HepG2 (cell line): ENCODE measurements at regions not wholly inside any gene's neighbourhood (a gene's known extent, or its start where the extent isn't known, plus 50 kb on each side); places are given as distances from the start of the nearest gene placed in this dataset.

Experiments used
- DR1 ChIP-seq: sonication (generic); formaldehyde crosslinking; IDR thresholded peaks from 2 replicates; pipeline ENCODE4 v1.8.0; 2021; ENCODE audit warnings: mild to moderate bottlenecking, missing genetic modification reagents, inconsistent platforms
- HIVEP1 ChIP-seq: sonication (generic); formaldehyde crosslinking; IDR thresholded peaks from 2 replicates; pipeline ENCODE4 v1.4.0; 2020; ENCODE audit warnings: mild to moderate bottlenecking, missing genetic modification reagents
- IRX3 ChIP-seq: sonication (generic); formaldehyde crosslinking; IDR thresholded peaks from 2 replicates; pipeline ENCODE4 v1.8.1; 2023; ENCODE audit warnings: mild to moderate bottlenecking, low read depth, missing genetic modification reagents, borderline replicate concordance
- SIX1 ChIP-seq: sonication (generic); formaldehyde crosslinking; IDR thresholded peaks from 2 replicates; pipeline ENCODE4 v1.4.0; 2020; ENCODE audit warnings: missing genetic modification reagents, borderline replicate concordance
- SMC3 ChIP-seq: IDR thresholded peaks from 2 replicates; pipeline ENCODE4 v1.6.1; 2011; ENCODE audit warnings: low read length, improper control_type of control experiment
- XRCC5 ChIP-seq: fragments of 200-400 bp; formaldehyde crosslinking; optimal IDR thresholded peaks from 2 replicates; pipeline ENCODE3; 2017; ENCODE audit warnings: mild to moderate bottlenecking, low read length
- ZNF383 ChIP-seq: sonication (generic); formaldehyde crosslinking; IDR thresholded peaks from 2 replicates; pipeline ENCODE4 v1.4.0; 2020; ENCODE audit warnings: missing genetic modification reagents, mild to moderate bottlenecking, borderline replicate concordance
- ZNF510 ChIP-seq: sonication (generic); formaldehyde crosslinking; IDR thresholded peaks from 2 replicates; pipeline ENCODE4 v1.4.0; 2020; ENCODE audit warnings: low read depth, mild to moderate bottlenecking, missing genetic modification reagents
- TF ChIP-seq, protein P1 (sequence below): sonication (generic); formaldehyde crosslinking; IDR thresholded peaks from 2 replicates; pipeline ENCODE4 v1.8.1; 2023; ENCODE audit warnings: mild to moderate bottlenecking, inconsistent platforms, moderate library complexity, missing genetic modification reagents, borderline replicate concordance
- TF ChIP-seq, protein P2 (sequence below): sonication (generic); formaldehyde crosslinking; IDR thresholded peaks from 2 replicates; pipeline ENCODE4 v1.4.0; 2020; ENCODE audit warnings: missing genetic modification reagents
- TF ChIP-seq, protein P3 (sequence below): sonication (generic); formaldehyde crosslinking; IDR thresholded peaks from 2 replicates; pipeline ENCODE4 v1.5.0; 2020; ENCODE audit warnings: mild to moderate bottlenecking, missing genetic modification reagents, moderate library complexity

GRCh38 chr3:94794563-94794962 is 731.7 kb downstream of the NSUN3 start:
- TF ChIP-seq, protein P1, sequence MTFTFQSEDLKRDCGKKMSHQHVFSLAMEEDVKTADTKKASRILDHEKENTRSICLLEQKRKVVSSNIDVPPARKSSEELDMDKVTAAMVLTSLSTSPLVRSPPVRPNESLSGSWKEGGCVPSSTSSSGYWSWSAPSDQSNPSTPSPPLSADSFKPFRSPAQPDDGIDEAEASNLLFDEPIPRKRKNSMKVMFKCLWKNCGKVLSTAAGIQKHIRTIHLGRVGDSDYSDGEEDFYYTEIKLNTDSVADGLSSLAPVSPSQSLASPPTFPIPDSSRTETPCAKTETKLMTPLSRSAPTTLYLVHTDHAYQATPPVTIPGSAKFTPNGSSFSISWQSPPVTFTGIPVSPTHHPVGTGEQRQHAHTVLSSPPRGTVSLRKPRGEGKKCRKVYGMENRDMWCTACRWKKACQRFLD = no peak
- TF ChIP-seq, protein P2, sequence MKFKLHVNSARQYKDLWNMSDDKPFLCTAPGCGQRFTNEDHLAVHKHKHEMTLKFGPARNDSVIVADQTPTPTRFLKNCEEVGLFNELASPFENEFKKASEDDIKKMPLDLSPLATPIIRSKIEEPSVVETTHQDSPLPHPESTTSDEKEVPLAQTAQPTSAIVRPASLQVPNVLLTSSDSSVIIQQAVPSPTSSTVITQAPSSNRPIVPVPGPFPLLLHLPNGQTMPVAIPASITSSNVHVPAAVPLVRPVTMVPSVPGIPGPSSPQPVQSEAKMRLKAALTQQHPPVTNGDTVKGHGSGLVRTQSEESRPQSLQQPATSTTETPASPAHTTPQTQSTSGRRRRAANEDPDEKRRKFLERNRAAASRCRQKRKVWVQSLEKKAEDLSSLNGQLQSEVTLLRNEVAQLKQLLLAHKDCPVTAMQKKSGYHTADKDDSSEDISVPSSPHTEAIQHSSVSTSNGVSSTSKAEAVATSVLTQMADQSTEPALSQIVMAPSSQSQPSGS (CRISPR knock-in tag) = no peak
- TF ChIP-seq ZNF383 (CRISPR knock-in tag) = no peak
- TF ChIP-seq HIVEP1 (CRISPR knock-in tag) = no peak
- TF ChIP-seq IRX3 (CRISPR knock-in tag) = no peak
- TF ChIP-seq XRCC5 = no peak
- no peak for TF ChIP-seq DR1
- TF ChIP-seq ZNF510 (CRISPR knock-in tag) = no peak
- no peak for TF ChIP-seq SIX1 (CRISPR knock-in tag)
- no peak for TF ChIP-seq SMC3
- TF ChIP-seq, protein P3, sequence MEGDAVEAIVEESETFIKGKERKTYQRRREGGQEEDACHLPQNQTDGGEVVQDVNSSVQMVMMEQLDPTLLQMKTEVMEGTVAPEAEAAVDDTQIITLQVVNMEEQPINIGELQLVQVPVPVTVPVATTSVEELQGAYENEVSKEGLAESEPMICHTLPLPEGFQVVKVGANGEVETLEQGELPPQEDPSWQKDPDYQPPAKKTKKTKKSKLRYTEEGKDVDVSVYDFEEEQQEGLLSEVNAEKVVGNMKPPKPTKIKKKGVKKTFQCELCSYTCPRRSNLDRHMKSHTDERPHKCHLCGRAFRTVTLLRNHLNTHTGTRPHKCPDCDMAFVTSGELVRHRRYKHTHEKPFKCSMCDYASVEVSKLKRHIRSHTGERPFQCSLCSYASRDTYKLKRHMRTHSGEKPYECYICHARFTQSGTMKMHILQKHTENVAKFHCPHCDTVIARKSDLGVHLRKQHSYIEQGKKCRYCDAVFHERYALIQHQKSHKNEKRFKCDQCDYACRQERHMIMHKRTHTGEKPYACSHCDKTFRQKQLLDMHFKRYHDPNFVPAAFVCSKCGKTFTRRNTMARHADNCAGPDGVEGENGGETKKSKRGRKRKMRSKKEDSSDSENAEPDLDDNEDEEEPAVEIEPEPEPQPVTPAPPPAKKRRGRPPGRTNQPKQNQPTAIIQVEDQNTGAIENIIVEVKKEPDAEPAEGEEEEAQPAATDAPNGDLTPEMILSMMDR (CRISPR knock-in tag) = no peak
